ENCODE measurements at regions not wholly inside any gene's neighbourhood (a gene's known extent, or its start where the extent isn't known, plus 50 kb on each side); places are given as distances from the start of the nearest gene placed in this dataset.

- TF ChIP-seq, protein P1, sequence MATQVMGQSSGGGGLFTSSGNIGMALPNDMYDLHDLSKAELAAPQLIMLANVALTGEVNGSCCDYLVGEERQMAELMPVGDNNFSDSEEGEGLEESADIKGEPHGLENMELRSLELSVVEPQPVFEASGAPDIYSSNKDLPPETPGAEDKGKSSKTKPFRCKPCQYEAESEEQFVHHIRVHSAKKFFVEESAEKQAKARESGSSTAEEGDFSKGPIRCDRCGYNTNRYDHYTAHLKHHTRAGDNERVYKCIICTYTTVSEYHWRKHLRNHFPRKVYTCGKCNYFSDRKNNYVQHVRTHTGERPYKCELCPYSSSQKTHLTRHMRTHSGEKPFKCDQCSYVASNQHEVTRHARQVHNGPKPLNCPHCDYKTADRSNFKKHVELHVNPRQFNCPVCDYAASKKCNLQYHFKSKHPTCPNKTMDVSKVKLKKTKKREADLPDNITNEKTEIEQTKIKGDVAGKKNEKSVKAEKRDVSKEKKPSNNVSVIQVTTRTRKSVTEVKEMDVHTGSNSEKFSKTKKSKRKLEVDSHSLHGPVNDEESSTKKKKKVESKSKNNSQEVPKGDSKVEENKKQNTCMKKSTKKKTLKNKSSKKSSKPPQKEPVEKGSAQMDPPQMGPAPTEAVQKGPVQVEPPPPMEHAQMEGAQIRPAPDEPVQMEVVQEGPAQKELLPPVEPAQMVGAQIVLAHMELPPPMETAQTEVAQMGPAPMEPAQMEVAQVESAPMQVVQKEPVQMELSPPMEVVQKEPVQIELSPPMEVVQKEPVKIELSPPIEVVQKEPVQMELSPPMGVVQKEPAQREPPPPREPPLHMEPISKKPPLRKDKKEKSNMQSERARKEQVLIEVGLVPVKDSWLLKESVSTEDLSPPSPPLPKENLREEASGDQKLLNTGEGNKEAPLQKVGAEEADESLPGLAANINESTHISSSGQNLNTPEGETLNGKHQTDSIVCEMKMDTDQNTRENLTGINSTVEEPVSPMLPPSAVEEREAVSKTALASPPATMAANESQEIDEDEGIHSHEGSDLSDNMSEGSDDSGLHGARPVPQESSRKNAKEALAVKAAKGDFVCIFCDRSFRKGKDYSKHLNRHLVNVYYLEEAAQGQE (IDR thresholded peaks at IDR 0.05; ENCODE audit: insufficient read depth in 1 of 2, low read depth in 2 of 2, low read length in 1 of 2), result no peak
- no peak for TF ChIP-seq TCF7L2 (IDR thresholded peaks at IDR 0.05; ENCODE audit: low read depth, low read length)
- no peak for TF ChIP-seq POLR2AphosphoS5 (IDR thresholded peaks at IDR 0.05; ENCODE audit: low read depth, low read length)
- TF ChIP-seq SIN3A (IDR thresholded peaks at IDR 0.05; ENCODE audit: borderline replicate concordance, insufficient read depth, low read depth, low read length), result no peak
- no peak for TF ChIP-seq CTCF (IDR thresholded peaks at IDR 0.05)
- ChIA-PET POLR2A (no interaction called here), CTCF (no interaction called here)
- no peaks in the 10 kb centered on the region for H3K27me3 ChIP-seq (ENCODE audit: control insufficient read depth, insufficient read depth, low read length)
- no peak overlapping the region for H3K27ac ChIP-seq (ENCODE audit: low read length)
- intact Hi-C loops (cut with micrococcal nuclease; ENCODE audit: unreplicated experiment) (no loop called here), in situ Hi-C loops (cut with HindIII; ENCODE audit: low pct_unique_long_range_greater_than_20kb, low sequenced_read_pairs) (no loop called here)
- no TSS peak for BruUV-seq (replicated peaks)
- no peak for DNase-seq (ENCODE audit: low read depth, low spot score)
- no peaks in the 10 kb centered on the region for H3K36me3 ChIP-seq (ENCODE audit: control insufficient read depth, insufficient read depth, low read length)
- no peak overlapping the region for H3K4me3 ChIP-seq (ENCODE audit: low read depth in 2 of 2, low read length in 2 of 2)
- H3K4me1 ChIP-seq (ENCODE audit: control insufficient read depth, insufficient read depth, low read length), result no peaks in the 10 kb centered on the region
- no peak for ATAC-seq
- H3K9me3 ChIP-seq (ENCODE audit: control insufficient read depth, insufficient read depth, low read depth, low read length), result no peaks in the 10 kb centered on the region
These were observed 275.9 kb upstream of the FAM241A start for GRCh38 chr4:111869339-111869738.

- H3K36me3 ChIP-seq (ENCODE audit: control insufficient read depth, insufficient read depth, low read length), result no peaks in the 10 kb centered on the region
- DNase-seq (ENCODE audit: low read depth, low spot score), result no peak
- ChIA-PET CTCF (no interaction called here), POLR2A (no interaction called here)
- no peak for ATAC-seq
- intact Hi-C loops (cut with micrococcal nuclease; ENCODE audit: unreplicated experiment), result no loop called here
- H3K4me1 ChIP-seq (ENCODE audit: control insufficient read depth, insufficient read depth, low read length), result no peaks in the 10 kb centered on the region
- no TSS peak for BruUV-seq (replicated peaks)
- H3K4me3 ChIP-seq (ENCODE audit: low read depth in 2 of 2, low read length in 2 of 2), result no peak overlapping the region
- no peaks in the 10 kb centered on the region for H3K27me3 ChIP-seq (ENCODE audit: control insufficient read depth, insufficient read depth, low read length)
- TF ChIP-seq TCF7L2 (IDR thresholded peaks at IDR 0.05; ENCODE audit: low read depth, low read length), result no peak
- no peak overlapping the region for H3K27ac ChIP-seq (ENCODE audit: low read length)
- in situ Hi-C loops (cut with HindIII; ENCODE audit: low pct_unique_long_range_greater_than_20kb, low sequenced_read_pairs), result no loop called here
- no peaks in the 10 kb centered on the region for H3K9me3 ChIP-seq (ENCODE audit: control insufficient read depth, insufficient read depth, low read depth, low read length)
These were observed 273.5 kb upstream of the FAM241A start for GRCh38 chr4:111871802-111872201.

DNA sequence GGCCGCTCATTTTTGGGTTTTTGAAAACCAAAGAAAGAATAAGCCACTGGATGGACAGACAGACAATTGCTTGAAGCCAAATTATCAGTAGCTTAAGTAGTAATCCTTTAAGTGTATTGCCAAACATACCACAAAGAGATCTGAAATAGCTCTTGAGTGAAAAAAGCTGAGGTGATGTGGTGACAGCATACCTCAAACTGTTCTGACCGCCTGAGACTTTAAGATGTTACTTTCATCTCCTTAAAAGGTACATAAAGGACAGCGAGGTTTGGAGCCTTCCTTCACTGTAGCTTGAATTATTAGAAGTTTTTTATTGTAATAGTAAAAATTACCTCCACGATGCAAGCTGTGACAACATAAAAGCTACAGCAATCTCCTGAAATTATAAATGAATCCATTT lies 271.5 kb upstream of the FAM241A start:
- Histone ChIP-seq H3K27me3 (ENCODE audit: control insufficient read depth, insufficient read depth, low read length) (no peaks in the 10 kb centered on the region), H3K4me1 (ENCODE audit: control insufficient read depth, insufficient read depth, low read length) (no peaks in the 10 kb centered on the region), H3K27ac (ENCODE audit: low read length) (no peak overlapping the region), H3K36me3 (ENCODE audit: control insufficient read depth, insufficient read depth, low read length) (no peaks in the 10 kb centered on the region), H3K4me3 (ENCODE audit: low read depth in 2 of 2, low read length in 2 of 2) (no peak overlapping the region), H3K9me3 (ENCODE audit: control insufficient read depth, insufficient read depth, low read depth, low read length) (no peaks in the 10 kb centered on the region)
- DNase-seq (ENCODE audit: low read depth, low spot score) (no peak), ATAC-seq (no peak)
- ChIA-PET POLR2A (interaction anchor here (0.6 kb wide), 1 partner anchor 167 kb away, joined by 3 read pairs; no protein-coding TSS in a partner anchor), CTCF (no interaction called here)
- TF ChIP-seq CTCF (IDR thresholded peaks at IDR 0.05) (no peak), SIN3A (IDR thresholded peaks at IDR 0.05; ENCODE audit: borderline replicate concordance, insufficient read depth, low read depth, low read length) (no peak), TCF7L2 (IDR thresholded peaks at IDR 0.05; ENCODE audit: low read depth, low read length) (no peak), POLR2AphosphoS5 (IDR thresholded peaks at IDR 0.05; ENCODE audit: low read depth, low read length) (no peak)
- TF ChIP-seq, protein P1 (IDR thresholded peaks at IDR 0.05; ENCODE audit: insufficient read depth in 1 of 2, low read depth in 2 of 2, low read length in 1 of 2), result no peak
- BruUV-seq (replicated peaks), result no TSS peak
- in situ Hi-C loops (cut with HindIII; ENCODE audit: low pct_unique_long_range_greater_than_20kb, low sequenced_read_pairs), result no loop called here
- intact Hi-C loops (cut with micrococcal nuclease; ENCODE audit: unreplicated experiment), result no loop called here
